ENCODE measurements at regions not wholly inside any gene's neighbourhood (a gene's known extent, or its start where the extent isn't known, plus 50 kb on each side); places are given as distances from the start of the nearest gene placed in this dataset.

DNA sequence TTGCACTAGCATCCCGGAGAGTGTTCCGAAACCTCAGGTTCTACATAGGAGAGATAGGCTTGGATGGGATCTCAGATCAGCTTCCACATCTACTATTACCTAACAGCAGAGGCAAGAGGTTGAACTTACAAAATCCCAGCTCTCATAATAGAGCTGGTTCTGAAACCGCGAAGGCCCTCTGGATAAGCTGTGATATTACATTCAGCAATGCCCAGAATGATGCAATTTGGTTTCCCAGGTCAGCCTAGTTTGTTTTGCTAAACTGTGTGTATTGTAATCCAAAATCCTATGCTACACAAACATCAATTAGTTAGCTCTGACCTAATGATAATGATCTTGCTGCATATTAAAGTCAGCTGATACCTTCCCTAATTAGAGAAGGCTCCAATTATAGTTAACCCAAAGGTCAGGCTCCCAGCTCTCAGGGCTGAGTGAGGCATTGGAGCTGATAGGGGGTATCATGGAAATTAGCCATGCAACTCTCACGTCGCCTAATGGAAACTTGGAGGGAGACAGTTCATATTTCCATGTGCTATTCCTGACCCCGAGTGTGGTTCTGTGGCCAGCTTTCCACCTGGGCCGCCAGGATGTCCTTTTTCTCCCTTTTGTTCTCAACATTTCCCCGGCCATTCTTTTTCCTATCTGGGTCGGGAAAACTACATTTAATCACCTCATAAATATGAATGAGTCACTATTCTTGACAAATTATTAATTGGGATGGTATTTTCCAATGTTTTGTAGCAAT lies 278.4 kb upstream of the IRX1 start:
- peaks cover 4 to 5% of the 10 kb centered on the region in 2 experiments; a peak in 2 of 4 replicates for H3K9me3 ChIP-seq (ENCODE audit: insufficient read depth in 2 of 2, low read depth in 1 of 2, low read length in 1 of 2)
- H4K8ac ChIP-seq (ENCODE audit: extremely low read depth, insufficient read depth, low read length) = no peak overlapping the region
- H3K9ac ChIP-seq (replicated peaks in 1 of 4; ENCODE audit: extremely low read depth in 1 of 4, low read depth in 3 of 4, low read length in 3 of 4) = no peak overlapping the region
- H3K27ac ChIP-seq (ENCODE audit: low read depth, low read length) = no peak overlapping the region
- no peak overlapping the region for H3K23ac ChIP-seq (ENCODE audit: insufficient read length)
- WGBS, 2 experiments (ENCODE audit: extremely low coverage in 1 of 2, insufficient coverage in 1 of 2, insufficient read length in 1 of 2, insufficient replicate concordance in 2 of 2, low coverage in 1 of 2, low lambda C conversion rate in 2 of 2, missing lambda C conversion rate in 1 of 2) = 71% methylated on average over 10 of the region's 10 CpGs; no CpG with 5 or more reads in 1 of the 2 experiments
- H3K23me2 ChIP-seq (ENCODE audit: low read depth, low read length) = peaks cover under 1% of the 10 kb centered on the region; the same call in 1 of the 2 replicates
- no peak for DNase-seq (ENCODE audit: low read depth in 1 of 2, low spot score in 2 of 2)
- no peak overlapping the region for H3K4ac ChIP-seq (replicated peaks; ENCODE audit: insufficient read length, low read depth, low read length)
- no peak overlapping the region for H4K91ac ChIP-seq (replicated peaks; ENCODE audit: insufficient read length, low read length)
- no peak overlapping the region for H2AK5ac ChIP-seq (ENCODE audit: low read depth, low read length)
- no peak overlapping the region for H2BK120ac ChIP-seq (replicated peaks; ENCODE audit: low read depth, low read length)
- H2BK12ac ChIP-seq (ENCODE audit: low read depth, low read length) = no peak overlapping the region
- no peak overlapping the region for H2AFZ ChIP-seq (ENCODE audit: low read length)
- no peak overlapping the region for H3K4me2 ChIP-seq (ENCODE audit: insufficient read depth in 1 of 2, low read depth in 2 of 2, low read length in 2 of 2)
- no peak overlapping the region for H4K5ac ChIP-seq (ENCODE audit: insufficient read length, low read depth, low read length)
- no peak for FAIRE-seq
- no peak overlapping the region for H2BK20ac ChIP-seq (ENCODE audit: low read length)
- H3K27me3 ChIP-seq (replicated peaks in 1 of 4; ENCODE audit: control insufficient read depth in 3 of 4, extremely low read depth in 1 of 4, insufficient read depth in 3 of 4, low read length in 3 of 4) = no peaks in the 10 kb centered on the region
- no peaks in the 10 kb centered on the region for H3K4me1 ChIP-seq (replicated peaks in 1 of 4; ENCODE audit: control insufficient read depth in 3 of 4, insufficient read depth in 4 of 4, low read length in 3 of 4)
- H3K36me3 ChIP-seq (ENCODE audit: control insufficient read depth in 2 of 4, insufficient read depth in 4 of 4, low read length in 3 of 4) = no peaks in the 10 kb centered on the region
- H3K56ac ChIP-seq (replicated peaks; ENCODE audit: insufficient read length, low read depth, low read length) = no peak overlapping the region
- POLR2A ChIA-PET (ENCODE audit: partially characterized antibody) = no interaction called here
- H2BK5ac ChIP-seq (ENCODE audit: low read depth, low read length) = no peak overlapping the region
- no peak overlapping the region for H2BK15ac ChIP-seq (ENCODE audit: low read length)
- CTCF ChIA-PET (ENCODE audit: partially characterized antibody) = interaction anchor here (0.6 to 0.7 kb wide), 2 partner anchors 27 to 516 kb away, joined by 3 to 5 read pairs; no protein-coding TSS in a partner anchor
- H3K14ac ChIP-seq (ENCODE audit: insufficient read length) = no peak overlapping the region
- H3K18ac ChIP-seq (ENCODE audit: extremely low read depth, low read length) = no peak overlapping the region
- no peaks in the 10 kb centered on the region for H3K79me1 ChIP-seq (ENCODE audit: low read depth, low read length)
- no peaks in the 10 kb centered on the region for H4K20me1 ChIP-seq (replicated peaks in 1 of 2; ENCODE audit: control insufficient read depth in 1 of 2, insufficient read depth in 2 of 2, low read length in 2 of 2)
- no peaks in the 10 kb centered on the region for H3K79me2 ChIP-seq (ENCODE audit: control insufficient read depth in 1 of 2, insufficient read depth in 2 of 2, low read length in 2 of 2)
- no peak overlapping the region for H3K4me3 ChIP-seq (ENCODE audit: extremely low read depth in 1 of 4, insufficient read depth in 2 of 4, low read depth in 3 of 4, low read length in 4 of 4)
- TF ChIP-seq TBP (IDR thresholded peaks at IDR 0.05; ENCODE audit: low read depth, low read length) (no peak), CTBP2 (IDR thresholded peaks at IDR 0.05; ENCODE audit: borderline replicate concordance, insufficient read depth, insufficient read length, low read length) (no peak), SIX5 (IDR thresholded peaks at IDR 0.05; ENCODE audit: low read depth, low read length) (no peak), TAF1 (IDR thresholded peaks at IDR 0.05; ENCODE audit: low read depth, low read length) (no peak), CREB1 (IDR thresholded peaks at IDR 0.05) (no peak), RXRA (IDR thresholded peaks at IDR 0.05; ENCODE audit: insufficient read depth, low read depth, low read length) (no peak), EP300 (IDR thresholded peaks at IDR 0.05; ENCODE audit: borderline replicate concordance in 1 of 2, low read depth in 2 of 2, low read length in 2 of 2) (no peak), CBX8 (IDR thresholded peaks at IDR 0.05; ENCODE audit: borderline replicate concordance, low read depth, low read length) (no peak), RAD21 (IDR thresholded peaks at IDR 0.05 in 1 of 2, conservative IDR thresholded peaks at IDR 0.05 in 1 of 2; ENCODE audit: low read depth in 2 of 2, low read length in 2 of 2) (no peak)
- TF ChIP-seq, protein P1, sequence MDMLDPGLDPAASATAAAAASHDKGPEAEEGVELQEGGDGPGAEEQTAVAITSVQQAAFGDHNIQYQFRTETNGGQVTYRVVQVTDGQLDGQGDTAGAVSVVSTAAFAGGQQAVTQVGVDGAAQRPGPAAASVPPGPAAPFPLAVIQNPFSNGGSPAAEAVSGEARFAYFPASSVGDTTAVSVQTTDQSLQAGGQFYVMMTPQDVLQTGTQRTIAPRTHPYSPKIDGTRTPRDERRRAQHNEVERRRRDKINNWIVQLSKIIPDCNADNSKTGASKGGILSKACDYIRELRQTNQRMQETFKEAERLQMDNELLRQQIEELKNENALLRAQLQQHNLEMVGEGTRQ (IDR thresholded peaks at IDR 0.05; ENCODE audit: low read length) = no peak
- TF ChIP-seq, protein P2, sequence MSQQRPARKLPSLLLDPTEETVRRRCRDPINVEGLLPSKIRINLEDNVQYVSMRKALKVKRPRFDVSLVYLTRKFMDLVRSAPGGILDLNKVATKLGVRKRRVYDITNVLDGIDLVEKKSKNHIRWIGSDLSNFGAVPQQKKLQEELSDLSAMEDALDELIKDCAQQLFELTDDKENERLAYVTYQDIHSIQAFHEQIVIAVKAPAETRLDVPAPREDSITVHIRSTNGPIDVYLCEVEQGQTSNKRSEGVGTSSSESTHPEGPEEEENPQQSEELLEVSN (IDR thresholded peaks at IDR 0.05) = no peak
